ENCODE measurements at regions not wholly inside any gene's neighbourhood (a gene's known extent, or its start where the extent isn't known, plus 50 kb on each side); places are given as distances from the start of the nearest gene placed in this dataset.

DNA sequence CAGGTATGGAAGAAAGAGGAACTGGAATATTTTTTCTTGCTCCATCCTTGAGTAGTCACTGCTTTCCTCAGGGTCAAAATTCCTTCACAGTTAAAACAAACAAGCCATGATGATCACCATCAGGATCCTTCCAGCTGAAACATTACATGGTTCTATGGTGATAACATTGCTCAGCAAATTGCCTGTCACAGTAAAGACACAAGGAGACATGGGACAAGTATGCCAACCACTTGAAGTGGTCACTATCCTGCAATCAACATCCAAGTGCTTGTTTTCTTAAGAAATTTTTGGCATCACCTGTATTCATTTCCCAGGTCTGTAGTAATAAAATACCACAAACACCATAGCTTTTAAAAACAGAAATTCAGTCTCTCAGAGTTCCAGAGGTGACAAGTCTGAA lies 662.2 kb downstream of the CDH8 start:
- no peak for TF ChIP-seq POLR2A (IDR thresholded peaks at IDR 0.05)
- no peak for TF ChIP-seq POLR2AphosphoS5 (IDR thresholded peaks at IDR 0.05)
- TF ChIP-seq, protein P1, sequence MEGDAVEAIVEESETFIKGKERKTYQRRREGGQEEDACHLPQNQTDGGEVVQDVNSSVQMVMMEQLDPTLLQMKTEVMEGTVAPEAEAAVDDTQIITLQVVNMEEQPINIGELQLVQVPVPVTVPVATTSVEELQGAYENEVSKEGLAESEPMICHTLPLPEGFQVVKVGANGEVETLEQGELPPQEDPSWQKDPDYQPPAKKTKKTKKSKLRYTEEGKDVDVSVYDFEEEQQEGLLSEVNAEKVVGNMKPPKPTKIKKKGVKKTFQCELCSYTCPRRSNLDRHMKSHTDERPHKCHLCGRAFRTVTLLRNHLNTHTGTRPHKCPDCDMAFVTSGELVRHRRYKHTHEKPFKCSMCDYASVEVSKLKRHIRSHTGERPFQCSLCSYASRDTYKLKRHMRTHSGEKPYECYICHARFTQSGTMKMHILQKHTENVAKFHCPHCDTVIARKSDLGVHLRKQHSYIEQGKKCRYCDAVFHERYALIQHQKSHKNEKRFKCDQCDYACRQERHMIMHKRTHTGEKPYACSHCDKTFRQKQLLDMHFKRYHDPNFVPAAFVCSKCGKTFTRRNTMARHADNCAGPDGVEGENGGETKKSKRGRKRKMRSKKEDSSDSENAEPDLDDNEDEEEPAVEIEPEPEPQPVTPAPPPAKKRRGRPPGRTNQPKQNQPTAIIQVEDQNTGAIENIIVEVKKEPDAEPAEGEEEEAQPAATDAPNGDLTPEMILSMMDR (IDR thresholded peaks at IDR 0.05): no peak
